ENCODE measurements at regions not wholly inside any gene's neighbourhood (a gene's known extent, or its start where the extent isn't known, plus 50 kb on each side); places are given as distances from the start of the nearest gene placed in this dataset.

- DNase-seq (ENCODE audit: low read depth, low spot score), result no peak
These were observed 284.1 kb upstream of the AMOT start for GRCh38 chrX:113124693-113125092.

- DNase-seq (ENCODE audit: low read depth, low spot score), result no peak
These were observed 234.9 kb upstream of the AMOT start for GRCh38 chrX:113075521-113075920.

GRCh38 chrX:113059714-113060113 lies 219.1 kb upstream of the AMOT start:
- peak; percentile 23 for DNase-seq (ENCODE audit: low read depth, low spot score)

- DNase-seq (ENCODE audit: low read depth, low spot score), result peak; percentile 53
These were observed 218.0 kb upstream of the AMOT start for GRCh38 chrX:113058634-113059033.

- DNase-seq (ENCODE audit: low read depth, low spot score), result peak; percentile 2
These were observed 208.3 kb upstream of the AMOT start for GRCh38 chrX:113048896-113049295.

- DNase-seq (ENCODE audit: low read depth, low spot score), result no peak
These were observed 207.8 kb upstream of the AMOT start for GRCh38 chrX:113048480-113048879.

- DNase-seq (ENCODE audit: low read depth, low spot score), result no peak
These were observed 193.5 kb upstream of the AMOT start for GRCh38 chrX:113033966-113034680.

- DNase-seq (ENCODE audit: low read depth, low spot score), result no peak
These were observed 179.3 kb upstream of the AMOT start for GRCh38 chrX:113019958-113020357.

- DNase-seq (ENCODE audit: low read depth, low spot score), result no peak
These were observed 169.2 kb upstream of the AMOT start for GRCh38 chrX:113009837-113010236.

- no peak for DNase-seq (ENCODE audit: low read depth, low spot score)
These were observed 168.4 kb upstream of the AMOT start for GRCh38 chrX:113009029-113009428.

- DNase-seq (ENCODE audit: low read depth, low spot score), result no peak
These were observed 161.2 kb upstream of the AMOT start for GRCh38 chrX:113001836-113002235.

GRCh38 chrX:112997991-112998390 lies 157.4 kb upstream of the AMOT start:
- DNase-seq (ENCODE audit: low read depth, low spot score), result no peak

GRCh38 chrX:112991801-112992200 lies 151.2 kb upstream of the AMOT start:
- no peak for DNase-seq (ENCODE audit: low read depth, low spot score)

- no peak for DNase-seq (ENCODE audit: low read depth, low spot score)
These were observed 139.2 kb upstream of the AMOT start for GRCh38 chrX:112979879-112980278.

- DNase-seq (ENCODE audit: low read depth, low spot score), result peak; percentile 19
These were observed 127.9 kb upstream of the AMOT start for GRCh38 chrX:112968351-112969133.

- DNase-seq (ENCODE audit: low read depth, low spot score), result no peak
These were observed 127.3 kb upstream of the AMOT start for GRCh38 chrX:112967903-112968302.

- DNase-seq (ENCODE audit: low read depth, low spot score), result peak; percentile 56
These were observed 126.7 kb upstream of the AMOT start for GRCh38 chrX:112967341-112967740.

GRCh38 chrX:112961981-112962380 lies 121.3 kb upstream of the AMOT start:
- DNase-seq (ENCODE audit: low read depth, low spot score), result peak; percentile 24

GRCh38 chrX:112947981-112948615 lies 107.5 kb upstream of the AMOT start:
- peak; percentile 5 for DNase-seq (ENCODE audit: low read depth, low spot score)

GRCh38 chrX:112946227-112946626 lies 105.6 kb upstream of the AMOT start:
- DNase-seq (ENCODE audit: low read depth, low spot score), result no peak

GRCh38 chrX:112945826-112946225 lies 105.2 kb upstream of the AMOT start:
- no peak for DNase-seq (ENCODE audit: low read depth, low spot score)

GRCh38 chrX:112941209-112941837 lies 100.7 kb upstream of the AMOT start:
- peak; percentile 7 for DNase-seq (ENCODE audit: low read depth, low spot score)

All from astrocyte of the hippocampus (primary cell).